ENCODE measurements at regions not wholly inside any gene's neighbourhood (a gene's known extent, or its start where the extent isn't known, plus 50 kb on each side); places are given as distances from the start of the nearest gene placed in this dataset.

- TF ChIP-seq CTCF (IDR thresholded peaks at IDR 0.05): no peak
- TF ChIP-seq POLR2A (IDR thresholded peaks at IDR 0.05): no peak
Measured at GRCh38 chr20:12763406-12763805, 245.4 kb upstream of the SPTLC3 start.
